ENCODE measurements at regions not wholly inside any gene's neighbourhood (a gene's known extent, or its start where the extent isn't known, plus 50 kb on each side); places are given as distances from the start of the nearest gene placed in this dataset.

DNA sequence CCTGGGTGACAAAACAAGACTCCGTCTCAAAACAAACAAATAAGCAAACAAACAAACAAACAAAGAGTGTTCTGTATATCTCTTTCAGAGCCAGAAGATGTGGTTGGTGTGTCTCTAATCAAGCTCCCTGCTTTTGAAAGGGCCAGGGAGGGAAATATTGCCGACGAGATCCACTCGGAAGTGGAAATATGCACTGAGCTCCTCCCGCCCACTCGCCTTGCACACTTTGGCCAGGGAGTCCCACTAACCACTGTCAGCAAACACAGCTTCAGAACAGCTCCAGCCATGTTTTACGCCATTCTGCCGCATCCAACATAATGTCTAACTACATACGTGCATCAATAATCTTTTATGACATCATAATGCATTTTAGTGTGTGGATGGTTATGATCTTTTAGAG, 155.5 kb upstream of the VSTM2B start:
- TF ChIP-seq, protein P1, sequence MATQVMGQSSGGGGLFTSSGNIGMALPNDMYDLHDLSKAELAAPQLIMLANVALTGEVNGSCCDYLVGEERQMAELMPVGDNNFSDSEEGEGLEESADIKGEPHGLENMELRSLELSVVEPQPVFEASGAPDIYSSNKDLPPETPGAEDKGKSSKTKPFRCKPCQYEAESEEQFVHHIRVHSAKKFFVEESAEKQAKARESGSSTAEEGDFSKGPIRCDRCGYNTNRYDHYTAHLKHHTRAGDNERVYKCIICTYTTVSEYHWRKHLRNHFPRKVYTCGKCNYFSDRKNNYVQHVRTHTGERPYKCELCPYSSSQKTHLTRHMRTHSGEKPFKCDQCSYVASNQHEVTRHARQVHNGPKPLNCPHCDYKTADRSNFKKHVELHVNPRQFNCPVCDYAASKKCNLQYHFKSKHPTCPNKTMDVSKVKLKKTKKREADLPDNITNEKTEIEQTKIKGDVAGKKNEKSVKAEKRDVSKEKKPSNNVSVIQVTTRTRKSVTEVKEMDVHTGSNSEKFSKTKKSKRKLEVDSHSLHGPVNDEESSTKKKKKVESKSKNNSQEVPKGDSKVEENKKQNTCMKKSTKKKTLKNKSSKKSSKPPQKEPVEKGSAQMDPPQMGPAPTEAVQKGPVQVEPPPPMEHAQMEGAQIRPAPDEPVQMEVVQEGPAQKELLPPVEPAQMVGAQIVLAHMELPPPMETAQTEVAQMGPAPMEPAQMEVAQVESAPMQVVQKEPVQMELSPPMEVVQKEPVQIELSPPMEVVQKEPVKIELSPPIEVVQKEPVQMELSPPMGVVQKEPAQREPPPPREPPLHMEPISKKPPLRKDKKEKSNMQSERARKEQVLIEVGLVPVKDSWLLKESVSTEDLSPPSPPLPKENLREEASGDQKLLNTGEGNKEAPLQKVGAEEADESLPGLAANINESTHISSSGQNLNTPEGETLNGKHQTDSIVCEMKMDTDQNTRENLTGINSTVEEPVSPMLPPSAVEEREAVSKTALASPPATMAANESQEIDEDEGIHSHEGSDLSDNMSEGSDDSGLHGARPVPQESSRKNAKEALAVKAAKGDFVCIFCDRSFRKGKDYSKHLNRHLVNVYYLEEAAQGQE (IDR thresholded peaks at IDR 0.05; ENCODE audit: insufficient read depth in 1 of 2, low read depth in 2 of 2, low read length in 2 of 2) = no peak
- TF ChIP-seq POLR2AphosphoS5 (IDR thresholded peaks at IDR 0.05; ENCODE audit: low read depth, low read length) = no peak
- no peak for TF ChIP-seq SIN3A (IDR thresholded peaks at IDR 0.05; ENCODE audit: borderline replicate concordance, insufficient read depth, low read length)
- no peak for TF ChIP-seq TAF1 (IDR thresholded peaks at IDR 0.05; ENCODE audit: borderline replicate concordance, insufficient read depth, low read length)
- no peak for TF ChIP-seq FOXP2 (optimal IDR thresholded peaks at IDR 0.05; ENCODE audit: borderline replicate concordance, extremely low read depth, extremely low read length, insufficient read depth)

DNA sequence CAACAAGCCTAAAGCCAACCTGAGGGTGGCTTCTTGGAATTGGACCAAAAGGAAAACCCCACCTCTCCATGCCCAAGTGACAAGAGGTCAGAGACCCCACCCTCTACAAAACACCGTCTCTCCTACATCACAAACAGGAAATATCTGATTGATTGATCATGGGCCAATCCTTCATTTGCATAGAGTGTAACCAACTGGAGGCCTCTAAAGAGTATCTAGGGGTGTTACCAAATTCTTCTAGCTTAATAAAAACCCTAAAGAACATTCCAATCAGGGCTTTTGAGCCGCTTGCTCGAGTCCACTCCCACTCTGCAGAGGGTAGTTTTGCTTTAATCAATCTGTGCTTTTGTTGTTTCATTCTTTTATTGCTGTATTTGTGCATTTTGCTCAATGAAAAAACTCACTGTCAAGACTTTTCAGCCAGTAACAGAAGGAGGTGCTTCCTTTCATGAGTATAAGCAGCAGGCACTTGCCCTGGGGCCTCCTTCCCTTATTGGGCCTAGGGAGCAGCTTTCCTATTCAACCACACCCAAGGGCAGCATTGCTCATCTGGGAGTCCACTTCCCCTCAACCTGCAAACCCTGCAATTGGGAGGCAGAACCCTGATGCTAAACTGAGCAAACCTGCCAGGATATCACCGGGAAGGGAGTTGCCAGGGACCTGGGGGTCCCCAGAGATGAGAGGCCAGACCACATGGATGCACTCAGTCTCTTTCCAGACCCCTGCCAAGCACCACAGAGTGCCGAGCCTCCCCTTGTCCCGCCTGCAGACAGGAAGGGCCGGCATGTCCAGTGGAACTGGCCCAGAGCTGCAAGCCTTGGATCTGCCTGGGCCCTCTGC, 154.3 kb upstream of the VSTM2B start:
- TF ChIP-seq, protein P1 (IDR thresholded peaks at IDR 0.05; ENCODE audit: insufficient read depth in 1 of 2, low read depth in 2 of 2, low read length in 2 of 2) = no peak
- TF ChIP-seq FOXP2 (optimal IDR thresholded peaks at IDR 0.05; ENCODE audit: borderline replicate concordance, extremely low read depth, extremely low read length, insufficient read depth) (no peak), SIN3A (IDR thresholded peaks at IDR 0.05; ENCODE audit: borderline replicate concordance, insufficient read depth, low read length) (no peak), POLR2AphosphoS5 (IDR thresholded peaks at IDR 0.05; ENCODE audit: low read depth, low read length) (no peak), TAF1 (IDR thresholded peaks at IDR 0.05; ENCODE audit: borderline replicate concordance, insufficient read depth, low read length) (no peak)

- no peak for TF ChIP-seq SIN3A (IDR thresholded peaks at IDR 0.05; ENCODE audit: borderline replicate concordance, insufficient read depth, low read length)
Measured at GRCh38 chr19:29372091-29372415, 153.7 kb upstream of the VSTM2B start.

DNA sequence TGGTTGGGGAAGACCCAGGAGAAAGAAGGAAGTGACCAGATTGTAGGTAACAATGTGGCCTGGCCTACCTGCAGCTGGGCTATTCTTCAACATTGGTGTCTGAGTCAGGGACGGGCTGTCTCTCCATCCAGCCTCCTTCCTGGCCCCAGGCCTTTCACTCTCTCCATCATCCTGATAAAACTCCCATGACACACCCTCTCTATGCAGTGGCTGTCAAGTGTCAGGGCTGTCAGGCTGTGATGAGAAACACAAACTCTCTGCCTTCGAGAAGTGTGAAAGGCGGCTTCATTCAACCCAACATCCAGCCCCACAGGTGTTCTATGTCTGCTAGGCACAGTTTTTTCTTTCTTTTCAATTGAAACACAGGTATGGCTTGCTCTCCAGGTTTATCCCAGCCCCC, 153.3 kb upstream of the VSTM2B start:
- TF ChIP-seq TAF1 (IDR thresholded peaks at IDR 0.05; ENCODE audit: borderline replicate concordance, insufficient read depth, low read length) (no peak), POLR2AphosphoS5 (IDR thresholded peaks at IDR 0.05; ENCODE audit: low read depth, low read length) (no peak), SIN3A (IDR thresholded peaks at IDR 0.05; ENCODE audit: borderline replicate concordance, insufficient read depth, low read length) (no peak), FOXP2 (optimal IDR thresholded peaks at IDR 0.05; ENCODE audit: borderline replicate concordance, extremely low read depth, extremely low read length, insufficient read depth) (no peak)
- TF ChIP-seq, protein P1 (IDR thresholded peaks at IDR 0.05; ENCODE audit: insufficient read depth in 1 of 2, low read depth in 2 of 2, low read length in 2 of 2) = no peak

GRCh38 chr19:29372921-29373797, 152.6 kb upstream of the VSTM2B start:
- TF ChIP-seq POLR2AphosphoS5 (IDR thresholded peaks at IDR 0.05; ENCODE audit: low read depth, low read length) (no peak), SIN3A (IDR thresholded peaks at IDR 0.05; ENCODE audit: borderline replicate concordance, insufficient read depth, low read length) (no peak), FOXP2 (optimal IDR thresholded peaks at IDR 0.05; ENCODE audit: borderline replicate concordance, extremely low read depth, extremely low read length, insufficient read depth) (no peak), TAF1 (IDR thresholded peaks at IDR 0.05; ENCODE audit: borderline replicate concordance, insufficient read depth, low read length) (no peak)
- TF ChIP-seq, protein P1 (IDR thresholded peaks at IDR 0.05; ENCODE audit: insufficient read depth in 1 of 2, low read depth in 2 of 2, low read length in 2 of 2) = no peak

All from PFSK-1 (cell line).